ENCODE measurements at regions not wholly inside any gene's neighbourhood (a gene's known extent, or its start where the extent isn't known, plus 50 kb on each side); places are given as distances from the start of the nearest gene placed in this dataset.

DNA sequence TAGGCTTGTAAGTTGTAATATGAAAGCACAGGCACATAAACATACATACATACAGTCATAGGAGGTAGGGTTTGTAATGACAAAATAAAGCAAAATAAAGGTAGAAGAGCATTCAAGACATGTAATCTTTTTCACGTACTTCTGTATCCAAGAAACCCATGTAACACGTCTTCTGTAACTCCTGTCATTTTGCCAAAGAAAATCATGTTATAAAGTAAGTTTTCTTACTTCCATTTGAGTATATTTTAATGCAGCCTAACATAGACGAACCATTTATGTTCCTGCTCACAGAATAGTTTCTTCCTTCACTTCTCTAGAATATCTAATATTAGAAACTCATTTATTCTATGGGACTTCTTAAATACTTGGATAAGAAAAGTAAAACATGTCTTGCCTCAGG, 1884.0 kb upstream of the CELF4 start:
- TF ChIP-seq, protein P1, sequence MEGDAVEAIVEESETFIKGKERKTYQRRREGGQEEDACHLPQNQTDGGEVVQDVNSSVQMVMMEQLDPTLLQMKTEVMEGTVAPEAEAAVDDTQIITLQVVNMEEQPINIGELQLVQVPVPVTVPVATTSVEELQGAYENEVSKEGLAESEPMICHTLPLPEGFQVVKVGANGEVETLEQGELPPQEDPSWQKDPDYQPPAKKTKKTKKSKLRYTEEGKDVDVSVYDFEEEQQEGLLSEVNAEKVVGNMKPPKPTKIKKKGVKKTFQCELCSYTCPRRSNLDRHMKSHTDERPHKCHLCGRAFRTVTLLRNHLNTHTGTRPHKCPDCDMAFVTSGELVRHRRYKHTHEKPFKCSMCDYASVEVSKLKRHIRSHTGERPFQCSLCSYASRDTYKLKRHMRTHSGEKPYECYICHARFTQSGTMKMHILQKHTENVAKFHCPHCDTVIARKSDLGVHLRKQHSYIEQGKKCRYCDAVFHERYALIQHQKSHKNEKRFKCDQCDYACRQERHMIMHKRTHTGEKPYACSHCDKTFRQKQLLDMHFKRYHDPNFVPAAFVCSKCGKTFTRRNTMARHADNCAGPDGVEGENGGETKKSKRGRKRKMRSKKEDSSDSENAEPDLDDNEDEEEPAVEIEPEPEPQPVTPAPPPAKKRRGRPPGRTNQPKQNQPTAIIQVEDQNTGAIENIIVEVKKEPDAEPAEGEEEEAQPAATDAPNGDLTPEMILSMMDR (IDR thresholded peaks at IDR 0.05), result no peak
- TF ChIP-seq POLR2A (IDR thresholded peaks at IDR 0.05) (no peak), POLR2AphosphoS5 (IDR thresholded peaks at IDR 0.05) (no peak)
